ENCODE measurements at regions not wholly inside any gene's neighbourhood (a gene's known extent, or its start where the extent isn't known, plus 50 kb on each side); places are given as distances from the start of the nearest gene placed in this dataset.

DNA sequence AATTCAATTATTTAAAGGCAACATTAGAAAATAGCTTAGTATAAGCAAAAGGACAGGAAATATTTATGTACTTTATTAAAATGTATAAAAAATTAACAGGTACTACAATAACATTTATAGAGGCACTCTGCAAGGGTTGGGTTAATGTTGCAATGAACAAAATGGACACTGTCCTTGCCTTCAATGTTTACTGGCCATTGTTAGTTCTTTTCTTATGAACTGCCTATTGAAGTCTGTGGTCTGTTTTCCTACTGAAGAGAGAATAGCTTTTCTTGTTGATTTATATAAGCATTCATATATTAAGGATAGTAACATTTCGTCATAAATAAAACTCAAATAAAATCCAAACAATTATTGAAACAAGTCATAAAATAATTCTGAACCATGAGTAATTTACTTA is 135.3 kb upstream of the BEND6 start:
- ChIA-PET POLR2A (no interaction called here), CTCF (no interaction called here)
- Histone ChIP-seq H3K27ac (ENCODE audit: low read length in 2 of 2) (no peak overlapping the region), H4K20me1 (ENCODE audit: control insufficient read depth, insufficient read depth, low read length, poor library complexity, severe bottlenecking) (no peaks in the 10 kb centered on the region), H3K9ac (ENCODE audit: low read length) (no peak overlapping the region), H3K4me1 (ENCODE audit: control insufficient read depth in 2 of 2, insufficient read depth in 2 of 2, low read length in 2 of 2) (no peaks in the 10 kb centered on the region), H2AFZ (ENCODE audit: insufficient read depth, low read depth, low read length, poor library complexity, severe bottlenecking) (no peak overlapping the region), H3K27me3 (replicated peaks in 1 of 4; ENCODE audit: control extremely low read depth in 1 of 4, control insufficient read depth in 3 of 4, insufficient read depth in 4 of 4, low read length in 3 of 4) (no peaks in the 10 kb centered on the region), H3K4me3 (ENCODE audit: control extremely low read depth in 1 of 5, extremely low read depth in 1 of 5, insufficient read depth in 1 of 5, low read depth in 2 of 5, low read length in 4 of 5) (no peak overlapping the region), H3K79me2 (ENCODE audit: control insufficient read depth, insufficient read depth, low read length) (no peaks in the 10 kb centered on the region), H3K4me2 (replicated peaks; ENCODE audit: low read depth, low read length, poor library complexity, severe bottlenecking) (no peak overlapping the region), H3K36me3 (replicated peaks in 1 of 2; ENCODE audit: control extremely low read depth in 1 of 2, control insufficient read depth in 1 of 2, extremely low read depth in 1 of 2, insufficient read depth in 2 of 2, low read length in 1 of 2) (no peaks in the 10 kb centered on the region), H3K9me3 (ENCODE audit: control extremely low read depth in 1 of 3, control insufficient read depth in 2 of 3, insufficient read depth in 1 of 3, low read length in 2 of 3) (no peaks in the 10 kb centered on the region)
- H3K27me3 Mint-ChIP-seq = no peaks in the 10 kb centered on the region
- H3K9me3 Mint-ChIP-seq (ENCODE audit: insufficient read depth) = no peaks in the 10 kb centered on the region
- H3K27ac Mint-ChIP-seq = no peak overlapping the region
- no peak for TF ChIP-seq CTCF (IDR thresholded peaks at IDR 0.05)
- no peak for TF ChIP-seq EZH2 (IDR thresholded peaks at IDR 0.05; ENCODE audit: borderline replicate concordance, insufficient read depth, low read depth, low read length, poor library complexity, severe bottlenecking)
- no peak for DNase-seq
- no peak overlapping the region for H3K4me3 Mint-ChIP-seq
- ATAC-seq (ENCODE audit: low read depth) = no peak
- intact Hi-C loops (cut with micrococcal nuclease) = no loop called here
- WGBS (ENCODE audit: insufficient coverage) = no CpG with 5 or more reads among the region's 1 CpG
- no peaks in the 10 kb centered on the region for H3K4me1 Mint-ChIP-seq

DNA sequence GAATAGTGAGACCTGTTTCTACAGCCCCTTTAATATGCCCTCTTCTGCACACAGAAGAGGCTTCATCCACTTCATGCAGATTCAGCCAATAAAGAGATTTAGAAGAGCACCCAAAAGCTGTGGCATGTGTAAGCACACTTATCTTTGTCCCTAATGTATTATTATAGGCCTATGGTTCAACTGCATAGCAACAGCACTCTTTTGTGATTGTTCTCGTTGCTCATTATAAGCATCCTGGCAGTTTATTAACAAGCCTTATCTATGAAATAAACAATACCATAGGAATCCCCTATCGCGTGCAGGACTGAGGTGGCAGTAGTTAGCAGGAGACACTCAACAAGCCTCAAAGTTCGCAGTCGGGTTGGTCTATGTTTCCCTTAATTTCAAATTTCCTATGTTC is 138.5 kb upstream of the BEND6 start:
- H3K4me1 Mint-ChIP-seq = no peaks in the 10 kb centered on the region
- no peak for TF ChIP-seq EZH2 (IDR thresholded peaks at IDR 0.05; ENCODE audit: borderline replicate concordance, insufficient read depth, low read depth, low read length, poor library complexity, severe bottlenecking)
- no peak for TF ChIP-seq CTCF (IDR thresholded peaks at IDR 0.05)
- H3K27me3 Mint-ChIP-seq = no peaks in the 10 kb centered on the region
- whole genome bisulfite sequencing (ENCODE audit: insufficient coverage) = no CpG with 5 or more reads among the region's 5 CpGs
- Histone ChIP-seq H3K9me3 (ENCODE audit: control extremely low read depth in 1 of 3, control insufficient read depth in 2 of 3, insufficient read depth in 1 of 3, low read length in 2 of 3) (no peaks in the 10 kb centered on the region), H4K20me1 (ENCODE audit: control insufficient read depth, insufficient read depth, low read length, poor library complexity, severe bottlenecking) (no peaks in the 10 kb centered on the region), H3K4me1 (ENCODE audit: control insufficient read depth in 2 of 2, insufficient read depth in 2 of 2, low read length in 2 of 2) (no peaks in the 10 kb centered on the region), H3K79me2 (ENCODE audit: control insufficient read depth, insufficient read depth, low read length) (no peaks in the 10 kb centered on the region), H3K36me3 (replicated peaks in 1 of 2; ENCODE audit: control extremely low read depth in 1 of 2, control insufficient read depth in 1 of 2, extremely low read depth in 1 of 2, insufficient read depth in 2 of 2, low read length in 1 of 2) (no peaks in the 10 kb centered on the region), H3K27me3 (replicated peaks in 1 of 4; ENCODE audit: control extremely low read depth in 1 of 4, control insufficient read depth in 3 of 4, insufficient read depth in 4 of 4, low read length in 3 of 4) (no peaks in the 10 kb centered on the region), H3K4me2 (replicated peaks; ENCODE audit: low read depth, low read length, poor library complexity, severe bottlenecking) (no peak overlapping the region), H3K27ac (ENCODE audit: low read length in 2 of 2) (no peak overlapping the region), H3K9ac (ENCODE audit: low read length) (no peak overlapping the region), H2AFZ (ENCODE audit: insufficient read depth, low read depth, low read length, poor library complexity, severe bottlenecking) (no peak overlapping the region), H3K4me3 (ENCODE audit: control extremely low read depth in 1 of 5, extremely low read depth in 1 of 5, insufficient read depth in 1 of 5, low read depth in 2 of 5, low read length in 4 of 5) (no peak overlapping the region)
- DNase-seq (no peak), ATAC-seq (ENCODE audit: low read depth) (no peak)
- CTCF ChIA-PET = no interaction called here
- H3K9me3 Mint-ChIP-seq (ENCODE audit: insufficient read depth) = no peaks in the 10 kb centered on the region
- POLR2A ChIA-PET = no interaction called here
- H3K4me3 Mint-ChIP-seq = no peak overlapping the region
- no peak overlapping the region for H3K27ac Mint-ChIP-seq
- intact Hi-C loops (cut with micrococcal nuclease) = no loop called here

Measured in B cell (primary cell).